GM10266 (cell line): ENCODE measurements at regions not wholly inside any gene's neighbourhood (a gene's known extent, or its start where the extent isn't known, plus 50 kb on each side); places are given as distances from the start of the nearest gene placed in this dataset.

Experiments
- DNase-seq: peaks from one replicate; pipeline ENCODE4 v3.0.0; 2012; ENCODE audit errors: extremely low spot score
- CTCF ChIP-seq: IDR thresholded peaks from 2 replicates; pipeline ENCODE4 v1.5.1; 2012; ENCODE audit warnings: mild to moderate bottlenecking, low read depth; ENCODE audit not compliant: control insufficient read depth, insufficient read depth; ENCODE audit errors: missing control alignments

GRCh38 chr21:18524097-18524880 is 120.7 kb upstream of the TMPRSS15 start:
- TF ChIP-seq CTCF = no peak
- no peak for DNase-seq

GRCh38 chr21:18529254-18529653 is 125.7 kb upstream of the TMPRSS15 start:
- no peak for DNase-seq
- TF ChIP-seq CTCF = no peak

- no peak for TF ChIP-seq CTCF
- DNase-seq = no peak
Measured at GRCh38 chr21:18542081-18542480, 138.5 kb upstream of the TMPRSS15 start.

GRCh38 chr21:18545908-18546307 is 142.3 kb upstream of the TMPRSS15 start:
- DNase-seq = no peak
- TF ChIP-seq CTCF = no peak

GRCh38 chr21:18547347-18547746 is 143.8 kb upstream of the TMPRSS15 start:
- DNase-seq = no peak

GRCh38 chr21:18548249-18548648 is 144.7 kb upstream of the TMPRSS15 start:
- TF ChIP-seq CTCF = no peak
- no peak for DNase-seq

More at GRCh38 chr21:18547347-18547746, 143.8 kb upstream of the TMPRSS15 start:
- no peak for TF ChIP-seq CTCF

GRCh38 chr21:18549214-18549905 is 145.8 kb upstream of the TMPRSS15 start:
- DNase-seq = no peak

More at GRCh38 chr21:18549214-18549905, 145.8 kb upstream of the TMPRSS15 start:
- no peak for TF ChIP-seq CTCF
